ENCODE measurements at regions not wholly inside any gene's neighbourhood (a gene's known extent, or its start where the extent isn't known, plus 50 kb on each side); places are given as distances from the start of the nearest gene placed in this dataset.
A peak's percentile ranks its signal among the peaks of the same experiment; 100 is the strongest.

GRCh38 chr18:23077493-23078256 lies 57.6 kb upstream of the CABLES1 start:
- DNase-seq (ENCODE audit: low spot score), result peak; percentile 68

- DNase-seq (ENCODE audit: low spot score), result no peak
Observed at GRCh38 chr18:23085066-23085465, 50.2 kb upstream of the CABLES1 start.
